ENCODE measurements at regions not wholly inside any gene's neighbourhood (a gene's known extent, or its start where the extent isn't known, plus 50 kb on each side); places are given as distances from the start of the nearest gene placed in this dataset.

DNA sequence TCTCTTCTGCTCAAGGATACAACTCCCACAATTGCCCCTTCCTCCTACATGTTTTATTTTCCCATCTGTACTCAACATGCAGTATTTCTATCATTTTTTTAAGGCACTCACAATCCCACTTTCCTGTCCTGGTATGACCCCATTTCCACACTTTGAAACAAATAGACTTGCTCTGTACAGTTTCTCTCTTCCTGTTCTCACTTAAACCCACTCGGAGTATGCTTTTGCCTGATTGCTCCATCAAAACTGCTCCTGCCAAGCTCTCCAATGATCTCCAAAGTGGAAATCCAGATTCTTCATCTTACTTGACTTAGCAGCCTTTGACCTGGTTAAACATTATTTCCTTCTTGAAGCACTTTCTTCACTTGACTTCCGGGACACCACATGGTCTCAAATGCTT, 384.5 kb downstream of the SEC23A start:
- TF ChIP-seq, protein P1, sequence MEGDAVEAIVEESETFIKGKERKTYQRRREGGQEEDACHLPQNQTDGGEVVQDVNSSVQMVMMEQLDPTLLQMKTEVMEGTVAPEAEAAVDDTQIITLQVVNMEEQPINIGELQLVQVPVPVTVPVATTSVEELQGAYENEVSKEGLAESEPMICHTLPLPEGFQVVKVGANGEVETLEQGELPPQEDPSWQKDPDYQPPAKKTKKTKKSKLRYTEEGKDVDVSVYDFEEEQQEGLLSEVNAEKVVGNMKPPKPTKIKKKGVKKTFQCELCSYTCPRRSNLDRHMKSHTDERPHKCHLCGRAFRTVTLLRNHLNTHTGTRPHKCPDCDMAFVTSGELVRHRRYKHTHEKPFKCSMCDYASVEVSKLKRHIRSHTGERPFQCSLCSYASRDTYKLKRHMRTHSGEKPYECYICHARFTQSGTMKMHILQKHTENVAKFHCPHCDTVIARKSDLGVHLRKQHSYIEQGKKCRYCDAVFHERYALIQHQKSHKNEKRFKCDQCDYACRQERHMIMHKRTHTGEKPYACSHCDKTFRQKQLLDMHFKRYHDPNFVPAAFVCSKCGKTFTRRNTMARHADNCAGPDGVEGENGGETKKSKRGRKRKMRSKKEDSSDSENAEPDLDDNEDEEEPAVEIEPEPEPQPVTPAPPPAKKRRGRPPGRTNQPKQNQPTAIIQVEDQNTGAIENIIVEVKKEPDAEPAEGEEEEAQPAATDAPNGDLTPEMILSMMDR (IDR thresholded peaks at IDR 0.05), result no peak
- TF ChIP-seq EP300 (IDR thresholded peaks at IDR 0.05) (no peak), POLR2A (IDR thresholded peaks at IDR 0.05) (no peak), POLR2AphosphoS5 (IDR thresholded peaks at IDR 0.05) (no peak)

Measured in gastroesophageal sphincter (tissue), 3 donors.